HEK293 (cell line): ENCODE measurements at regions not wholly inside any gene's neighbourhood (a gene's known extent, or its start where the extent isn't known, plus 50 kb on each side); places are given as distances from the start of the nearest gene placed in this dataset.

Source experiments
- CTCF ChIA-PET: fragments of 350-600 bp; formaldehyde crosslinking; extraction: SDS; loops from one replicate; lab custom pipeline; 2021; ENCODE audit warnings: antibody characterized with exemption; lab: Yijun Ruan, JAX
- POLR2A ChIA-PET: fragments of 300-600 bp; formaldehyde crosslinking; extraction: SDS; loops from one replicate; lab custom pipeline; 2020; ENCODE audit warnings: antibody characterized with exemption, inconsistent platforms; lab: Yijun Ruan, JAX
- H3K27ac ChIP-seq: fragments of 200-500 bp; sonication (Bioruptor generic); 2 replicates; pipeline ENCODE4 v1.5.1; 2014; ENCODE audit warnings: low read depth, low read length, control low read depth, inconsistent platforms; ENCODE audit errors: extremely low read depth
- H3K36me3 ChIP-seq, 2 experiments: fragments of 200-500 bp in 1 of 2; sonication (Bioruptor generic) in 1 of 2; 1 replicate in 1 of 2; 2 replicates in 1 of 2; pipeline ENCODE4 v1.5.1; 2014 to 2017; ENCODE audit warnings: inconsistent platforms in 2 of 2, low read length in 2 of 2; ENCODE audit not compliant: control insufficient read depth in 2 of 2, insufficient read depth in 1 of 2
- H3K4me1 ChIP-seq: fragments of 200-500 bp; sonication (Bioruptor generic); 2 replicates; pipeline ENCODE4 v1.5.1; 2014; ENCODE audit warnings: mild to moderate bottlenecking, low read length, inconsistent platforms; ENCODE audit not compliant: control insufficient read depth, insufficient read depth
- H3K4me3 ChIP-seq: 2 replicates; pipeline ENCODE4 v1.5.1; 2011; ENCODE audit warnings: low read depth, mild to moderate bottlenecking, control low read depth, low read length, moderate library complexity
- H3K9me3 ChIP-seq: fragments of 200-500 bp; sonication (Bioruptor generic); 2 replicates; pipeline ENCODE4 v1.5.1; 2014; ENCODE audit warnings: low read depth, low read length, inconsistent platforms; ENCODE audit not compliant: control insufficient read depth, insufficient read depth
- GLI2 ChIP-seq: fragments of 450-650 bp; formaldehyde crosslinking; IDR thresholded peaks from 2 replicates; pipeline ENCODE4; 2017; ENCODE audit warnings: missing biosample characterization, missing genetic modification characterization, low read depth, borderline replicate concordance
- IKZF3 ChIP-seq: fragments of 450-650 bp; IDR thresholded peaks from 2 replicates; pipeline ENCODE4 v1.5.0; 2018; ENCODE audit warnings: missing biosample characterization, mild to moderate bottlenecking, missing genetic modification characterization, moderate library complexity
- PRDM2 ChIP-seq: fragments of 450-650 bp; formaldehyde crosslinking; IDR thresholded peaks from 2 replicates; pipeline ENCODE4 v1.5.1; 2016; ENCODE audit warnings: missing biosample characterization, missing genetic modification characterization, borderline replicate concordance
- ZBTB44 ChIP-seq: fragments of 450-650 bp; IDR thresholded peaks from 2 replicates; pipeline ENCODE4 v1.5.1; 2018; ENCODE audit warnings: missing biosample characterization, mild to moderate bottlenecking, missing genetic modification characterization
- ZBTB49 ChIP-seq: fragments of 450-650 bp; formaldehyde crosslinking; IDR thresholded peaks from 2 replicates; pipeline ENCODE4 v1.5.1; 2016; ENCODE audit warnings: missing biosample characterization, missing genetic modification characterization, low read depth
- ZFHX2 ChIP-seq: fragments of 450-650 bp; formaldehyde crosslinking; conservative IDR thresholded peaks from 2 replicates; pipeline ENCODE4 v1.5.1; 2016; ENCODE audit warnings: missing biosample characterization, missing genetic modification characterization
- ZNF112 ChIP-seq: fragments of 450-650 bp; formaldehyde crosslinking; IDR thresholded peaks from 2 replicates; pipeline ENCODE4 v1.5.0; 2017; ENCODE audit warnings: missing biosample characterization, missing genetic modification characterization
- ZNF169 ChIP-seq: fragments of 450-650 bp; formaldehyde crosslinking; IDR thresholded peaks from 2 replicates; pipeline ENCODE4 v1.5.1; 2016; ENCODE audit warnings: missing biosample characterization, missing genetic modification characterization
- ZNF174 ChIP-seq: fragments of 450-650 bp; formaldehyde crosslinking; IDR thresholded peaks from 2 replicates; pipeline ENCODE4 v1.5.0; 2017; ENCODE audit warnings: missing biosample characterization, mild to moderate bottlenecking, missing genetic modification characterization
- ZNF184 ChIP-seq: fragments of 450-650 bp; IDR thresholded peaks from 2 replicates; pipeline ENCODE4 v1.5.1; 2018; ENCODE audit warnings: missing biosample characterization, mild to moderate bottlenecking, missing genetic modification characterization
- ZNF266 ChIP-seq: fragments of 450-650 bp; formaldehyde crosslinking; IDR thresholded peaks from 2 replicates; pipeline ENCODE4 v1.5.1; 2016; ENCODE audit warnings: missing biosample characterization, missing genetic modification characterization, low read depth
- ZNF274 ChIP-seq, 2 experiments: fragments of 200-500 bp in 1 of 2; fragments of 450-650 bp in 1 of 2; sonication (Bioruptor generic) in 1 of 2; formaldehyde crosslinking in 1 of 2; IDR thresholded peaks; 2 replicates each; pipeline versions ENCODE4 v1.5.1 to v1.6.1; 2014 to 2016; ENCODE audit warnings: borderline replicate concordance in 1 of 2, inconsistent platforms in 1 of 2, low read length in 1 of 2, missing biosample characterization in 1 of 2, missing genetic modification characterization in 1 of 2
- ZNF416 ChIP-seq: fragments of 450-650 bp; formaldehyde crosslinking; IDR thresholded peaks from 2 replicates; pipeline ENCODE4 v1.5.1; 2016; ENCODE audit warnings: missing biosample characterization, missing genetic modification characterization
- ZNF501 ChIP-seq: fragments of 450-650 bp; formaldehyde crosslinking; IDR thresholded peaks from 2 replicates; pipeline ENCODE4 v1.5.1; 2016; ENCODE audit warnings: missing biosample characterization, missing genetic modification characterization
- ZNF513 ChIP-seq: fragments of 450-650 bp; IDR thresholded peaks from 2 replicates; pipeline ENCODE4 v1.5.1; 2018; ENCODE audit warnings: missing biosample characterization, missing genetic modification characterization
- ZNF518A ChIP-seq: fragments of 450-650 bp; formaldehyde crosslinking; conservative IDR thresholded peaks from 2 replicates; pipeline ENCODE4 v1.5.1; 2016; ENCODE audit warnings: low read depth, missing biosample characterization, missing genetic modification characterization
- ZNF571 ChIP-seq: fragments of 450-650 bp; formaldehyde crosslinking; IDR thresholded peaks from 2 replicates; pipeline ENCODE4 v1.5.0; 2017; ENCODE audit warnings: missing biosample characterization, missing genetic modification characterization
- ZNF692 ChIP-seq: fragments of 450-650 bp; formaldehyde crosslinking; IDR thresholded peaks from 2 replicates; pipeline ENCODE4 v1.5.1; 2016; ENCODE audit warnings: missing biosample characterization, missing genetic modification characterization

GRCh38 chr3:13966302-13966701 is 86.4 kb upstream of the WNT7A start:
- Histone ChIP-seq H3K4me1 (no peaks in the 10 kb centered on the region), H3K27ac (no peak overlapping the region), H3K4me3 (no peak overlapping the region), H3K9me3 (no peaks in the 10 kb centered on the region), H3K36me3 (no peaks in the 10 kb centered on the region)
- no peak for TF ChIP-seq ZNF169 (tag by site-specific recombination)
- no peak for TF ChIP-seq ZFHX2 (tag by site-specific recombination)
- TF ChIP-seq ZNF513 (tag by site-specific recombination), result no peak
- TF ChIP-seq ZNF692 (tag by site-specific recombination), result no peak
- no peak for TF ChIP-seq ZBTB49 (tag by site-specific recombination)
- no peak for TF ChIP-seq ZNF274 (IDR thresholded peaks at IDR 0.05; ENCODE audit: low read length)
- TF ChIP-seq ZNF274 (tag by site-specific recombination; IDR thresholded peaks at IDR 0.05; ENCODE audit: borderline replicate concordance), result no peak
- TF ChIP-seq ZNF571, result no peak
- TF ChIP-seq IKZF3 (tag by site-specific recombination), result no peak
- no peak for TF ChIP-seq ZNF501
- no peak for TF ChIP-seq ZNF184
- TF ChIP-seq ZNF416, result no peak
- TF ChIP-seq PRDM2 (tag by site-specific recombination), result no peak
- no peak for TF ChIP-seq ZNF174
- no peak for TF ChIP-seq ZNF112 (tag by site-specific recombination)
- TF ChIP-seq GLI2 (tag by site-specific recombination), result no peak
- TF ChIP-seq ZNF518A (tag by site-specific recombination), result no peak
- no peak for TF ChIP-seq ZBTB44 (tag by site-specific recombination)
- no peak for TF ChIP-seq ZNF266 (tag by site-specific recombination)
- ChIA-PET CTCF (no interaction called here), POLR2A (no interaction called here)
